Sigmoid colon (tissue), 4 donors: ENCODE measurements at regions not wholly inside any gene's neighbourhood (a gene's known extent, or its start where the extent isn't known, plus 50 kb on each side); places are given as distances from the start of the nearest gene placed in this dataset.

Source experiments
- POLR2A ChIP-seq, 2 donors: fragments of 450-650 bp; IDR thresholded peaks; one replicate each; pipeline ENCODE4 v1.6.1; 2016; ENCODE audit warnings: antibody characterized with exemption in 2 of 2, mild to moderate bottlenecking in 2 of 2, moderate library complexity in 2 of 2
- POLR2AphosphoS5 ChIP-seq, 4 donors: sonication (generic); formaldehyde crosslinking; IDR thresholded peaks; one replicate each; pipeline ENCODE4 v1.6.1; 2017; ENCODE audit warnings: antibody characterized with exemption in 4 of 4
- TF ChIP-seq, protein P1 (sequence below), 4 experiments: fragments of 450-650 bp in 3 of 4; fragments of 200-600 bp in 1 of 4; IDR thresholded peaks; one replicate each; pipeline ENCODE4 v1.5.1; 2016 to 2019; ENCODE audit warnings: antibody characterized with exemption in 4 of 4, mild to moderate bottlenecking in 3 of 4, moderate library complexity in 2 of 4

DNA sequence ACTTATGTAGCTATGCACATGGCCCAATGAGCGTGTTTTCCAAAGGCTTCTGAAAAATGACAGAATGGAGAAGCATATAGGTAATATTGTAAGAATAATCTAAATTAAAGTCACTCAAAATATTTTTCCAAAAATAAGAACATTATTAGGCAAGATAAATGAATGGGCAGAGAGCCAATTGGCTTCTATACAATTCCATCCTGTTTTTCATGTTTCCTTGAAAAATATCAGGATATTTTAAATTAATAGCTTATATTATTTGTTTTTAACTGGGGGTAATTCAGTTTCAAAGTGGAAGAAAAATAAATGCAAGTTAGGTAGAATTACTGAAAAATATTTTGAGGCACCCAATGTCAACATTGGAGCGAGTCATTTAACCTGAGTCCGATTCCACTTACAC, 183.5 kb downstream of the PLK2 start:
- TF ChIP-seq POLR2A (IDR thresholded peaks at IDR 0.05) = no peak
- TF ChIP-seq, protein P1, sequence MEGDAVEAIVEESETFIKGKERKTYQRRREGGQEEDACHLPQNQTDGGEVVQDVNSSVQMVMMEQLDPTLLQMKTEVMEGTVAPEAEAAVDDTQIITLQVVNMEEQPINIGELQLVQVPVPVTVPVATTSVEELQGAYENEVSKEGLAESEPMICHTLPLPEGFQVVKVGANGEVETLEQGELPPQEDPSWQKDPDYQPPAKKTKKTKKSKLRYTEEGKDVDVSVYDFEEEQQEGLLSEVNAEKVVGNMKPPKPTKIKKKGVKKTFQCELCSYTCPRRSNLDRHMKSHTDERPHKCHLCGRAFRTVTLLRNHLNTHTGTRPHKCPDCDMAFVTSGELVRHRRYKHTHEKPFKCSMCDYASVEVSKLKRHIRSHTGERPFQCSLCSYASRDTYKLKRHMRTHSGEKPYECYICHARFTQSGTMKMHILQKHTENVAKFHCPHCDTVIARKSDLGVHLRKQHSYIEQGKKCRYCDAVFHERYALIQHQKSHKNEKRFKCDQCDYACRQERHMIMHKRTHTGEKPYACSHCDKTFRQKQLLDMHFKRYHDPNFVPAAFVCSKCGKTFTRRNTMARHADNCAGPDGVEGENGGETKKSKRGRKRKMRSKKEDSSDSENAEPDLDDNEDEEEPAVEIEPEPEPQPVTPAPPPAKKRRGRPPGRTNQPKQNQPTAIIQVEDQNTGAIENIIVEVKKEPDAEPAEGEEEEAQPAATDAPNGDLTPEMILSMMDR (IDR thresholded peaks at IDR 0.05) = no peak
- no peak for TF ChIP-seq POLR2AphosphoS5 (IDR thresholded peaks at IDR 0.05)
